ENCODE measurements at regions not wholly inside any gene's neighbourhood (a gene's known extent, or its start where the extent isn't known, plus 50 kb on each side); places are given as distances from the start of the nearest gene placed in this dataset.

GRCh38 chr9:592225-592624 is 249.3 kb upstream of the DMRT1 start:
- TF ChIP-seq CTCF (IDR thresholded peaks at IDR 0.05) (no peak), POLR2A (IDR thresholded peaks at IDR 0.05) (no peak)
- Histone ChIP-seq H3K4me1 (peaks cover 47% of the 10 kb centered on the region), H3K27ac (peak overlapping the region; percentile 78 to 93 (median 81)), H3K27me3 (no peaks in the 10 kb centered on the region), H3K36me3 (replicated peaks in 1 of 2; ENCODE audit: insufficient read depth in 1 of 2, low read depth in 2 of 2) (no peaks in the 10 kb centered on the region), H3K9me3 (no peaks in the 10 kb centered on the region), H3K4me3 (no peak overlapping the region)
- 44 to 48% methylated on average over 9 of the region's 9 CpGs for WGBS, 2 donors
- ATAC-seq = peak; percentile 63
- intact Hi-C loops (cut with DNase I) = no loop called here
- DNase-seq = peak; percentile 75 to 90 (median 83)

- H3K9me3 ChIP-seq = no peaks in the 10 kb centered on the region
- intact Hi-C loops (cut with DNase I) = no loop called here
- WGBS, 2 donors = 82 to 93% methylated on average over 3 of the region's 3 CpGs
- TF ChIP-seq POLR2A (IDR thresholded peaks at IDR 0.05) = no peak
- TF ChIP-seq CTCF (IDR thresholded peaks at IDR 0.05) = no peak
- peak overlapping the region in 3 of 4 donors; percentile 78 to 93 (median 83) for H3K27ac ChIP-seq
- peaks cover 47% of the 10 kb centered on the region for H3K4me1 ChIP-seq
- H3K36me3 ChIP-seq (replicated peaks in 1 of 2; ENCODE audit: insufficient read depth in 1 of 2, low read depth in 2 of 2) = no peaks in the 10 kb centered on the region
- H3K4me3 ChIP-seq = no peak overlapping the region
- no peaks in the 10 kb centered on the region for H3K27me3 ChIP-seq
- no peak for ATAC-seq
- no peak for DNase-seq
Measured at GRCh38 chr9:592733-593132, 248.8 kb upstream of the DMRT1 start.

GRCh38 chr9:593809-594208 is 247.7 kb upstream of the DMRT1 start:
- no peaks in the 10 kb centered on the region for H3K9me3 ChIP-seq
- H3K36me3 ChIP-seq (replicated peaks in 1 of 2; ENCODE audit: insufficient read depth in 1 of 2, low read depth in 2 of 2) = no peaks in the 10 kb centered on the region
- H3K4me3 ChIP-seq = no peak overlapping the region
- peaks cover 38% of the 10 kb centered on the region for H3K4me1 ChIP-seq
- no peak overlapping the region for H3K27ac ChIP-seq
- WGBS, 2 donors = 94 to 96% methylated on average over 2 of the region's 2 CpGs
- no peak for ATAC-seq
- TF ChIP-seq CTCF (IDR thresholded peaks at IDR 0.05) = no peak
- no peak for TF ChIP-seq POLR2A (IDR thresholded peaks at IDR 0.05)
- H3K27me3 ChIP-seq = no peaks in the 10 kb centered on the region
- DNase-seq = no peak
- intact Hi-C loops (cut with DNase I) = no loop called here

- TF ChIP-seq POLR2A (IDR thresholded peaks at IDR 0.05) (no peak), CTCF (IDR thresholded peaks at IDR 0.05) (no peak)
- DNase-seq (no peak), ATAC-seq (no peak)
- Histone ChIP-seq H3K4me1 (peaks cover 11% of the 10 kb centered on the region), H3K36me3 (replicated peaks in 1 of 2; ENCODE audit: insufficient read depth in 1 of 2, low read depth in 2 of 2) (no peaks in the 10 kb centered on the region), H3K4me3 (no peak overlapping the region), H3K27ac (peak overlapping the region in 1 of 4 donors; percentile 25), H3K27me3 (no peaks in the 10 kb centered on the region), H3K9me3 (no peaks in the 10 kb centered on the region)
- intact Hi-C loops (cut with DNase I) = no loop called here
- 81 to 88% methylated on average over 2 of the region's 2 CpGs for WGBS, 2 donors
Measured at GRCh38 chr9:596703-597102, 244.8 kb upstream of the DMRT1 start.

GRCh38 chr9:600006-600405 is 241.5 kb upstream of the DMRT1 start:
- peaks cover 4% of the 10 kb centered on the region for H3K4me1 ChIP-seq
- ATAC-seq (no peak), DNase-seq (no peak)
- H3K9me3 ChIP-seq = no peaks in the 10 kb centered on the region
- 79 to 95% methylated on average over 3 of the region's 3 CpGs for WGBS, 2 donors
- no peaks in the 10 kb centered on the region for H3K27me3 ChIP-seq
- intact Hi-C loops (cut with DNase I) = no loop called here
- TF ChIP-seq CTCF (IDR thresholded peaks at IDR 0.05) (no peak), POLR2A (IDR thresholded peaks at IDR 0.05) (no peak)
- H3K27ac ChIP-seq = no peak overlapping the region
- no peak overlapping the region for H3K4me3 ChIP-seq
- H3K36me3 ChIP-seq (replicated peaks in 1 of 2; ENCODE audit: insufficient read depth in 1 of 2, low read depth in 2 of 2) = no peaks in the 10 kb centered on the region

All from body of pancreas (tissue), 4 donors.